ENCODE measurements at regions not wholly inside any gene's neighbourhood (a gene's known extent, or its start where the extent isn't known, plus 50 kb on each side); places are given as distances from the start of the nearest gene placed in this dataset.

GRCh38 chr21:35929901-35930300, 130.4 kb downstream of the SETD4 start:
- WGBS, 2 donors = 74 to 76% methylated on average over 6 of the region's 6 CpGs
- DNase-seq (no peak), ATAC-seq (ENCODE audit: low FRiP score in 2 of 2) (no peak)
- Histone ChIP-seq H3K4me1 (peaks cover 13 to 25% (median 21%) of the 10 kb centered on the region in 4 donors), H3K27me3 (no peaks in the 10 kb centered on the region), H3K9me3 (no peaks in the 10 kb centered on the region), H3K27ac (no peak overlapping the region), H3K4me3 (no peak overlapping the region), H3K36me3 (no peaks in the 10 kb centered on the region)
- no peak for TF ChIP-seq EP300 (IDR thresholded peaks at IDR 0.05)
- no peak for TF ChIP-seq CTCF (IDR thresholded peaks at IDR 0.05)
- no peak for TF ChIP-seq POLR2A (IDR thresholded peaks at IDR 0.05)
- no peak for TF ChIP-seq POLR2AphosphoS5 (IDR thresholded peaks at IDR 0.05)

- H3K4me3 ChIP-seq = no peak overlapping the region
- no peak overlapping the region for H3K27ac ChIP-seq
- H3K9me3 ChIP-seq = no peaks in the 10 kb centered on the region
- H3K27me3 ChIP-seq = no peaks in the 10 kb centered on the region
- no peaks in the 10 kb centered on the region for H3K36me3 ChIP-seq
- 75 to 89% methylated on average over 7 of the region's 7 CpGs for WGBS, 2 donors
- peaks cover 10 to 13% (median 10%) of the 10 kb centered on the region in 4 donors for H3K4me1 ChIP-seq
- ATAC-seq (ENCODE audit: low FRiP score in 2 of 2) (no peak), DNase-seq (no peak)
- TF ChIP-seq POLR2A (IDR thresholded peaks at IDR 0.05) (no peak), EP300 (IDR thresholded peaks at IDR 0.05) (no peak), CTCF (IDR thresholded peaks at IDR 0.05) (no peak), POLR2AphosphoS5 (IDR thresholded peaks at IDR 0.05) (no peak)
Observed at GRCh38 chr21:35927262-35927661, 133.1 kb downstream of the SETD4 start.

GRCh38 chr21:35926003-35926740, 134.2 kb downstream of the SETD4 start:
- Histone ChIP-seq H3K4me1 (peaks cover 6 to 10% (median 9%) of the 10 kb centered on the region in 4 donors), H3K27ac (no peak overlapping the region), H3K4me3 (no peak overlapping the region), H3K9me3 (no peaks in the 10 kb centered on the region), H3K36me3 (no peaks in the 10 kb centered on the region), H3K27me3 (no peaks in the 10 kb centered on the region)
- ATAC-seq (ENCODE audit: low FRiP score in 2 of 2) = no peak
- TF ChIP-seq CTCF (IDR thresholded peaks at IDR 0.05) (no peak), EP300 (IDR thresholded peaks at IDR 0.05) (no peak), POLR2AphosphoS5 (IDR thresholded peaks at IDR 0.05) (no peak), POLR2A (IDR thresholded peaks at IDR 0.05) (no peak)
- DNase-seq = no peak
- 69 to 76% methylated on average over 3 of the region's 3 CpGs for WGBS, 2 donors

- DNase-seq = peak in 1 of 2 donors; percentile 35
- no peaks in the 10 kb centered on the region for H3K9me3 ChIP-seq
- no peaks in the 10 kb centered on the region for H3K36me3 ChIP-seq
- TF ChIP-seq POLR2AphosphoS5 (IDR thresholded peaks at IDR 0.05) = peak in 1 of 2 donors; percentile 26
- TF ChIP-seq EP300 (IDR thresholded peaks at IDR 0.05) = no peak
- TF ChIP-seq POLR2A (IDR thresholded peaks at IDR 0.05) = no peak
- no peak for TF ChIP-seq CTCF (IDR thresholded peaks at IDR 0.05)
- no peaks in the 10 kb centered on the region for H3K27me3 ChIP-seq
- peaks cover 6 to 10% (median 9%) of the 10 kb centered on the region in 4 donors for H3K4me1 ChIP-seq
- no peak for ATAC-seq (ENCODE audit: low FRiP score in 2 of 2)
- WGBS, 2 donors = 29 to 30% methylated on average over 6 of the region's 6 CpGs
- peak overlapping the region in 2 of 4 donors; percentile 15 to 42 for H3K27ac ChIP-seq
- H3K4me3 ChIP-seq = no peak overlapping the region
Observed at GRCh38 chr21:35925497-35925896, 134.8 kb downstream of the SETD4 start.

All from upper lobe of left lung (tissue), 6 donors.